ENCODE measurements at regions not wholly inside any gene's neighbourhood (a gene's known extent, or its start where the extent isn't known, plus 50 kb on each side); places are given as distances from the start of the nearest gene placed in this dataset.

DNA sequence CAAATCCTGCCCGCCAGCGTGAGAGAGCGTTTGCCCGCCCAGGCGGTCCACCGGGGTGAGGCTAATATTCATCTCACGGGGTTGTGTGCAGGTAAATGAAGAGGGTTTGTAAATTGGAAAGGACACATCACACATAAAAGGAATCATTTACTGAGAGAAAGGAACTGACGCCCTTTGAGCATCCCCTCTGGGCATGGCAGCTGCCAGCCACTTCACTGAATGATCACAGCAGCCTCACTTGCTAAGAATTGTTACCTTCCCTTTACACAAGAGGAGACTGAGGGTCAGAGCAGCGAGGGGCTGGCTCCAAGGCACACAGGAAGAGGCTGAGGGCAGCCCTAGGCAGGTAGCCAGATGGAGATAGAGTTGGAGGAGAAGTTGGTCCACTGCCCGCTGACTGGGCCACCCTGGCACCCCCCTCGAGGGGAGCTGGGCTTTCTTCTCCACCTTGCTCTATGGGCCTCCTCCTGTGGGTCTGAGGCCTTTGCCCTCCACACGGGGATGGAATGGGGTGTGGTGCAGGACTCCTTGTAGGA, 96.0 kb downstream of the FOXD2 start:
- TF ChIP-seq POLR2A (IDR thresholded peaks at IDR 0.05; ENCODE audit: low read length) (no peak), GATA1 (IDR thresholded peaks at IDR 0.05; ENCODE audit: low read depth, low read length) (no peak)
